Uterus (tissue), 3 donors: ENCODE measurements at regions not wholly inside any gene's neighbourhood (a gene's known extent, or its start where the extent isn't known, plus 50 kb on each side); places are given as distances from the start of the nearest gene placed in this dataset.

Source experiments
- DNase-seq, 2 donors: peaks; one replicate each; pipeline ENCODE4 v3.0.0-alpha.2; 2019 to 2020
- H3K27ac ChIP-seq, 2 donors: fragments of 200-600 bp; sonication (generic); 1 replicate in 1 of 2; 2 replicates in 1 of 2; pipeline ENCODE4 v1.5.1; 2016 to 2018
- H3K27me3 ChIP-seq, 2 donors: fragments of 200-600 bp; sonication (generic); one replicate each; pipeline ENCODE4 v1.5.1; 2018 to 2019; ENCODE audit warnings: control low read depth in 1 of 2
- H3K36me3 ChIP-seq, 2 donors: fragments of 200-600 bp; sonication (generic); one replicate each; pipeline ENCODE4 v1.5.1; 2019; ENCODE audit warnings: control low read depth in 1 of 2
- H3K4me1 ChIP-seq, 2 donors: fragments of 200-600 bp; sonication (generic); one replicate each; pipeline ENCODE4 v1.5.1; 2018 to 2019; ENCODE audit warnings: control low read depth in 1 of 2
- H3K4me3 ChIP-seq, 2 donors: fragments of 200-600 bp; sonication (generic); 1 replicate in 1 of 2; 2 replicates in 1 of 2; pipeline ENCODE4 v1.5.1; 2018 to 2019; ENCODE audit warnings: mild to moderate bottlenecking in 1 of 2
- H3K9me3 ChIP-seq, 2 donors: fragments of 200-600 bp; sonication (generic); one replicate each; pipeline ENCODE4 v1.5.1; 2019; ENCODE audit warnings: control low read depth in 1 of 2
- CTCF ChIP-seq, 4 experiments: fragments of 200-600 bp in 2 of 4; fragments of 450-650 bp in 2 of 4; sonication (generic) in 2 of 4; IDR thresholded peaks; one replicate each; pipeline ENCODE4 v1.5.1; 2016 to 2019; ENCODE audit warnings: antibody characterized with exemption in 4 of 4, mild to moderate bottlenecking in 2 of 4, moderate library complexity in 1 of 4
- POLR2A ChIP-seq, 2 donors: fragments of 450-650 bp; IDR thresholded peaks; one replicate each; pipeline ENCODE4 v1.6.1; 2016; ENCODE audit warnings: antibody characterized with exemption in 2 of 2, mild to moderate bottlenecking in 1 of 2, moderate library complexity in 1 of 2
- intact Hi-C: fragments of 100-400 bp; cut with DNase I; formaldehyde crosslinking; loops from one replicate; pipeline ENCODE4 v1.15.1; 2023; ENCODE audit warnings: low total_unique reads
- donor health status: DM: yes; HTN: yes; CAD: no.

GRCh38 chr1:114295321-114295720 lies 141.7 kb upstream of the SYT6 start:
- intact Hi-C loops: loop anchor here (10.0 kb wide), 1 partner anchor 461 kb away; no protein-coding TSS in a partner anchor
- TF ChIP-seq CTCF (IDR thresholded peaks at IDR 0.05) (no peak), POLR2A (IDR thresholded peaks at IDR 0.05) (no peak)
- H3K4me3 ChIP-seq: no peak overlapping the region
- no peaks in the 10 kb centered on the region for H3K36me3 ChIP-seq
- no peaks in the 10 kb centered on the region for H3K9me3 ChIP-seq
- DNase-seq: no peak
- H3K27ac ChIP-seq: no peak overlapping the region
- no peaks in the 10 kb centered on the region for H3K4me1 ChIP-seq
- no peaks in the 10 kb centered on the region for H3K27me3 ChIP-seq

- intact Hi-C loops: loop anchor here (10.0 kb wide), 1 partner anchor 458 kb away; no protein-coding TSS in a partner anchor
- no peak for TF ChIP-seq CTCF (IDR thresholded peaks at IDR 0.05)
- no peak for TF ChIP-seq POLR2A (IDR thresholded peaks at IDR 0.05)
- Histone ChIP-seq H3K36me3 (no peaks in the 10 kb centered on the region), H3K9me3 (no peaks in the 10 kb centered on the region), H3K27ac (no peak overlapping the region), H3K4me1 (no peaks in the 10 kb centered on the region), H3K27me3 (no peaks in the 10 kb centered on the region), H3K4me3 (no peak overlapping the region)
- DNase-seq: no peak
Measured at GRCh38 chr1:114292835-114293234, 139.2 kb upstream of the SYT6 start.

- H3K27me3 ChIP-seq: no peaks in the 10 kb centered on the region
- no peak for DNase-seq
- no peaks in the 10 kb centered on the region for H3K36me3 ChIP-seq
- H3K4me3 ChIP-seq: no peak overlapping the region
- H3K4me1 ChIP-seq: no peaks in the 10 kb centered on the region
- H3K27ac ChIP-seq: no peak overlapping the region
- intact Hi-C loops: loop anchor here (10.0 kb wide), 1 partner anchor 457 kb away; no protein-coding TSS in a partner anchor
- TF ChIP-seq POLR2A (IDR thresholded peaks at IDR 0.05) (no peak), CTCF (IDR thresholded peaks at IDR 0.05) (no peak)
- no peaks in the 10 kb centered on the region for H3K9me3 ChIP-seq
Measured at GRCh38 chr1:114292194-114292593, 138.5 kb upstream of the SYT6 start.

- Histone ChIP-seq H3K4me3 (no peak overlapping the region), H3K9me3 (no peaks in the 10 kb centered on the region), H3K27ac (no peak overlapping the region), H3K36me3 (no peaks in the 10 kb centered on the region), H3K4me1 (no peaks in the 10 kb centered on the region), H3K27me3 (no peaks in the 10 kb centered on the region)
- intact Hi-C loops: loop anchor here (10.0 kb wide), 1 partner anchor 456 kb away; no protein-coding TSS in a partner anchor
- TF ChIP-seq POLR2A (IDR thresholded peaks at IDR 0.05): no peak
- no peak for TF ChIP-seq CTCF (IDR thresholded peaks at IDR 0.05)
- DNase-seq: no peak
Measured at GRCh38 chr1:114290776-114291175, 137.1 kb upstream of the SYT6 start.

- Histone ChIP-seq H3K9me3 (no peaks in the 10 kb centered on the region), H3K4me3 (no peak overlapping the region), H3K27ac (no peak overlapping the region), H3K36me3 (no peaks in the 10 kb centered on the region), H3K4me1 (no peaks in the 10 kb centered on the region), H3K27me3 (no peaks in the 10 kb centered on the region)
- intact Hi-C loops: loop anchor here (10.0 kb wide), 1 partner anchor 456 kb away; no protein-coding TSS in a partner anchor
- TF ChIP-seq CTCF (IDR thresholded peaks at IDR 0.05): no peak
- no peak for TF ChIP-seq POLR2A (IDR thresholded peaks at IDR 0.05)
- no peak for DNase-seq
Measured at GRCh38 chr1:114290341-114290740, 136.7 kb upstream of the SYT6 start.
